ENCODE measurements at regions not wholly inside any gene's neighbourhood (a gene's known extent, or its start where the extent isn't known, plus 50 kb on each side); places are given as distances from the start of the nearest gene placed in this dataset.
"Not testable (repeated sequence)": the region's sequence is repeated elsewhere in the genome, so short reads cannot be mapped to it uniquely, and the experiment has no call there.

GRCh38 chr4:169849456-169849855 lies 91.7 kb upstream of the HPF1 start:
- H3K27ac Mint-ChIP-seq, result no peak overlapping the region
- no peaks in the 10 kb centered on the region for H3K9me3 ChIP-seq (ENCODE audit: control insufficient read depth in 2 of 2, low read length in 2 of 2)
- no peaks in the 10 kb centered on the region for H3K27me3 Mint-ChIP-seq

GRCh38 chr4:169848018-169848417 lies 90.3 kb upstream of the HPF1 start:
- no peak for ATAC-seq (ENCODE audit: low read depth in 2 of 2)
- Histone ChIP-seq H3K27me3 (ENCODE audit: control insufficient read depth, insufficient read depth, low read length) (no peaks in the 10 kb centered on the region), H3K36me3 (ENCODE audit: control insufficient read depth, insufficient read depth, low read length) (no peaks in the 10 kb centered on the region), H3K27ac (ENCODE audit: insufficient read depth, low read length, poor library complexity, severe bottlenecking) (no peak overlapping the region), H3K4me3 (ENCODE audit: low read depth, low read length) (no peak overlapping the region), H3K4me1 (ENCODE audit: control insufficient read depth, insufficient read depth, low read length, poor library complexity, severe bottlenecking) (no peaks in the 10 kb centered on the region), H3K9me3 (ENCODE audit: control insufficient read depth in 2 of 2, low read length in 2 of 2) (no peaks in the 10 kb centered on the region)
- DNase-seq, result no peak
- no peaks in the 10 kb centered on the region for H3K27me3 Mint-ChIP-seq
- no peaks in the 10 kb centered on the region for H3K9me3 Mint-ChIP-seq
- no peak overlapping the region for H3K27ac Mint-ChIP-seq
- no peaks in the 10 kb centered on the region for H3K4me1 Mint-ChIP-seq
- no peaks in the 10 kb centered on the region for H3K36me3 Mint-ChIP-seq
- no peak overlapping the region for H3K4me3 Mint-ChIP-seq

More at GRCh38 chr4:169849456-169849855, 91.7 kb upstream of the HPF1 start:
- Mint-ChIP-seq H3K4me1 (no peaks in the 10 kb centered on the region), H3K4me3 (no peak overlapping the region), H3K36me3 (no peaks in the 10 kb centered on the region), H3K9me3 (no peaks in the 10 kb centered on the region)
- DNase-seq (no peak), ATAC-seq (ENCODE audit: low read depth in 2 of 2) (no peak)
- Histone ChIP-seq H3K4me3 (ENCODE audit: low read depth, low read length) (no peak overlapping the region), H3K27me3 (ENCODE audit: control insufficient read depth, insufficient read depth, low read length) (no peaks in the 10 kb centered on the region), H3K27ac (ENCODE audit: insufficient read depth, low read length, poor library complexity, severe bottlenecking) (no peak overlapping the region), H3K4me1 (ENCODE audit: control insufficient read depth, insufficient read depth, low read length, poor library complexity, severe bottlenecking) (no peaks in the 10 kb centered on the region), H3K36me3 (ENCODE audit: control insufficient read depth, insufficient read depth, low read length) (no peaks in the 10 kb centered on the region)

GRCh38 chr4:169847171-169847570 lies 89.4 kb upstream of the HPF1 start:
- DNase-seq (no peak), ATAC-seq (ENCODE audit: low read depth in 2 of 2) (no peak)
- Histone ChIP-seq H3K36me3 (ENCODE audit: control insufficient read depth, insufficient read depth, low read length) (no peaks in the 10 kb centered on the region), H3K4me3 (ENCODE audit: low read depth, low read length) (no peak overlapping the region), H3K27me3 (ENCODE audit: control insufficient read depth, insufficient read depth, low read length) (no peaks in the 10 kb centered on the region), H3K4me1 (ENCODE audit: control insufficient read depth, insufficient read depth, low read length, poor library complexity, severe bottlenecking) (no peaks in the 10 kb centered on the region), H3K27ac (ENCODE audit: insufficient read depth, low read length, poor library complexity, severe bottlenecking) (no peak overlapping the region), H3K9me3 (ENCODE audit: control insufficient read depth in 2 of 2, low read length in 2 of 2) (no peaks in the 10 kb centered on the region)
- no peaks in the 10 kb centered on the region for H3K36me3 Mint-ChIP-seq
- no peaks in the 10 kb centered on the region for H3K27me3 Mint-ChIP-seq
- no peaks in the 10 kb centered on the region for H3K9me3 Mint-ChIP-seq
- no peak overlapping the region for H3K27ac Mint-ChIP-seq
- H3K4me1 Mint-ChIP-seq, result no peaks in the 10 kb centered on the region
- H3K4me3 Mint-ChIP-seq, result no peak overlapping the region

- H3K4me1 ChIP-seq (ENCODE audit: control insufficient read depth, insufficient read depth, low read length, poor library complexity, severe bottlenecking), result no peaks in the 10 kb centered on the region
- no peaks in the 10 kb centered on the region for H3K27me3 ChIP-seq (ENCODE audit: control insufficient read depth, insufficient read depth, low read length)
- no peak for ATAC-seq (ENCODE audit: low read depth in 2 of 2)
- H3K4me3 ChIP-seq (ENCODE audit: low read depth, low read length), result no peak overlapping the region
- Mint-ChIP-seq H3K27ac (no peak overlapping the region), H3K27me3 (no peaks in the 10 kb centered on the region), H3K9me3 (no peaks in the 10 kb centered on the region), H3K36me3 (no peaks in the 10 kb centered on the region), H3K4me1 (no peaks in the 10 kb centered on the region), H3K4me3 (no peak overlapping the region)
- H3K27ac ChIP-seq (ENCODE audit: insufficient read depth, low read length, poor library complexity, severe bottlenecking), result no peak overlapping the region
- no peaks in the 10 kb centered on the region for H3K36me3 ChIP-seq (ENCODE audit: control insufficient read depth, insufficient read depth, low read length)
- no peaks in the 10 kb centered on the region for H3K9me3 ChIP-seq (ENCODE audit: control insufficient read depth in 2 of 2, low read length in 2 of 2)
- DNase-seq, result no peak
Measured at GRCh38 chr4:169846396-169846795, 88.7 kb upstream of the HPF1 start.

GRCh38 chr4:169841776-169842175 lies 84.0 kb upstream of the HPF1 start:
- Mint-ChIP-seq H3K4me3 (no peak overlapping the region), H3K27me3 (no peaks in the 10 kb centered on the region), H3K9me3 (peaks cover 0 to 4% (median 1%) of the 10 kb centered on the region in 7 donors), H3K4me1 (no peaks in the 10 kb centered on the region), H3K36me3 (no peaks in the 10 kb centered on the region), H3K27ac (no peak overlapping the region)
- Histone ChIP-seq H3K27me3 (ENCODE audit: control insufficient read depth, insufficient read depth, low read length) (no peaks in the 10 kb centered on the region), H3K27ac (ENCODE audit: insufficient read depth, low read length, poor library complexity, severe bottlenecking) (no peak overlapping the region), H3K4me3 (ENCODE audit: low read depth, low read length) (no peak overlapping the region), H3K36me3 (ENCODE audit: control insufficient read depth, insufficient read depth, low read length) (no peaks in the 10 kb centered on the region), H3K9me3 (ENCODE audit: control insufficient read depth in 2 of 2, low read length in 2 of 2) (peaks cover 0 to 3% of the 10 kb centered on the region in 2 experiments), H3K4me1 (ENCODE audit: control insufficient read depth, insufficient read depth, low read length, poor library complexity, severe bottlenecking) (no peaks in the 10 kb centered on the region)
- no peak for ATAC-seq (ENCODE audit: low read depth in 2 of 2)
- no peak for DNase-seq

GRCh38 chr4:169840554-169840953 lies 82.8 kb upstream of the HPF1 start:
- H3K27me3 Mint-ChIP-seq, result no peaks in the 10 kb centered on the region
- Histone ChIP-seq H3K9me3 (ENCODE audit: control insufficient read depth in 2 of 2, low read length in 2 of 2) (peaks cover 0 to 3% of the 10 kb centered on the region in 2 experiments), H3K4me1 (ENCODE audit: control insufficient read depth, insufficient read depth, low read length, poor library complexity, severe bottlenecking) (no peaks in the 10 kb centered on the region), H3K4me3 (ENCODE audit: low read depth, low read length) (no peak overlapping the region), H3K27ac (ENCODE audit: insufficient read depth, low read length, poor library complexity, severe bottlenecking) (no peak overlapping the region), H3K36me3 (ENCODE audit: control insufficient read depth, insufficient read depth, low read length) (no peaks in the 10 kb centered on the region), H3K27me3 (ENCODE audit: control insufficient read depth, insufficient read depth, low read length) (no peaks in the 10 kb centered on the region)
- H3K36me3 Mint-ChIP-seq, result no peaks in the 10 kb centered on the region
- no peak overlapping the region for H3K4me3 Mint-ChIP-seq
- no peak for DNase-seq
- H3K27ac Mint-ChIP-seq, result no peak overlapping the region
- H3K4me1 Mint-ChIP-seq, result no peaks in the 10 kb centered on the region
- no peak for ATAC-seq (ENCODE audit: low read depth in 2 of 2)
- H3K9me3 Mint-ChIP-seq, result peaks cover 0 to 4% (median 1%) of the 10 kb centered on the region in 7 donors

GRCh38 chr4:169828329-169828728 lies 70.6 kb upstream of the HPF1 start:
- DNase-seq; H3K36me3 Mint-ChIP-seq; H3K9me3 Mint-ChIP-seq; H3K36me3 ChIP-seq (ENCODE audit: control insufficient read depth, insufficient read depth, low read length); H3K27ac ChIP-seq (ENCODE audit: insufficient read depth, low read length, poor library complexity, severe bottlenecking); H3K27me3 ChIP-seq (ENCODE audit: control insufficient read depth, insufficient read depth, low read length); H3K9me3 ChIP-seq (ENCODE audit: control insufficient read depth in 2 of 2, low read length in 2 of 2); H3K4me1 Mint-ChIP-seq; ATAC-seq (ENCODE audit: low read depth in 2 of 2); H3K4me3 Mint-ChIP-seq; H3K4me3 ChIP-seq (ENCODE audit: low read depth, low read length); H3K4me1 ChIP-seq (ENCODE audit: control insufficient read depth, insufficient read depth, low read length, poor library complexity, severe bottlenecking); H3K27me3 Mint-ChIP-seq; H3K27ac Mint-ChIP-seq: not testable (repeated sequence)

- no peaks in the 10 kb centered on the region for H3K36me3 Mint-ChIP-seq
- H3K27me3 ChIP-seq (ENCODE audit: control insufficient read depth, insufficient read depth, low read length), result no peaks in the 10 kb centered on the region
- H3K4me3 ChIP-seq (ENCODE audit: low read depth, low read length), result no peak overlapping the region
- no peaks in the 10 kb centered on the region for H3K36me3 ChIP-seq (ENCODE audit: control insufficient read depth, insufficient read depth, low read length)
- no peaks in the 10 kb centered on the region for H3K4me1 ChIP-seq (ENCODE audit: control insufficient read depth, insufficient read depth, low read length, poor library complexity, severe bottlenecking)
- no peak overlapping the region for H3K27ac Mint-ChIP-seq
- H3K27me3 Mint-ChIP-seq, result peaks cover 7% of the 10 kb centered on the region
- ATAC-seq (ENCODE audit: low read depth in 2 of 2) (no peak), DNase-seq (no peak)
- no peak overlapping the region for H3K4me3 Mint-ChIP-seq
- no peak overlapping the region for H3K27ac ChIP-seq (ENCODE audit: insufficient read depth, low read length, poor library complexity, severe bottlenecking)
- peaks cover 0 to 4% (median 0%) of the 10 kb centered on the region in 7 donors for H3K9me3 Mint-ChIP-seq
- H3K9me3 ChIP-seq (ENCODE audit: control insufficient read depth in 2 of 2, low read length in 2 of 2), result no peaks in the 10 kb centered on the region
- peaks cover 0 to 10% (median 2%) of the 10 kb centered on the region in 4 donors for H3K4me1 Mint-ChIP-seq
Measured at GRCh38 chr4:169826634-169827187, 69.0 kb upstream of the HPF1 start.
